ENCODE measurements at regions not wholly inside any gene's neighbourhood (a gene's known extent, or its start where the extent isn't known, plus 50 kb on each side); places are given as distances from the start of the nearest gene placed in this dataset.
A peak's percentile ranks its signal among the peaks of the same experiment; 100 is the strongest.

- Histone ChIP-seq H3K27me3 (ENCODE audit: control insufficient read depth in 2 of 2, insufficient read depth in 2 of 2, low read length in 2 of 2) (no peaks in the 10 kb centered on the region), H3K36me3 (replicated peaks in 1 of 2; ENCODE audit: control insufficient read depth in 1 of 2, insufficient read depth in 2 of 2, low read length in 2 of 2) (no peaks in the 10 kb centered on the region), H3K4me1 (ENCODE audit: control insufficient read depth in 1 of 2, insufficient read depth in 2 of 2, low read length in 2 of 2) (peaks cover 33 to 34% of the 10 kb centered on the region in 2 donors), H3K27ac (ENCODE audit: low read depth in 1 of 2, low read length in 2 of 2) (no peak overlapping the region), H3K9ac (ENCODE audit: insufficient read depth, low read length, poor library complexity, severe bottlenecking) (no peak overlapping the region), H3K9me3 (replicated peaks in 1 of 2; ENCODE audit: control insufficient read depth in 1 of 2, insufficient read depth in 1 of 2, low read length in 2 of 2) (no peaks in the 10 kb centered on the region), H4K20me1 (ENCODE audit: insufficient read depth, low read length) (no peaks in the 10 kb centered on the region), H3K4me2 (replicated peaks; ENCODE audit: extremely low read depth, low read length, poor library complexity, severe bottlenecking) (no peak overlapping the region), H3K79me2 (ENCODE audit: insufficient read depth, low read length) (no peaks in the 10 kb centered on the region), H2AFZ (ENCODE audit: insufficient read depth, low read depth, low read length, poor library complexity, severe bottlenecking) (no peak overlapping the region), H3K4me3 (replicated peaks in 1 of 3; ENCODE audit: low read depth in 2 of 3, low read length in 3 of 3) (no peak overlapping the region)
- DNase-seq: no peak
- intact Hi-C loops (cut with micrococcal nuclease): no loop called here
- WGBS (ENCODE audit: insufficient coverage): no CpG with 5 or more reads among the region's 1 CpG
- no peak overlapping the region for H3K27ac Mint-ChIP-seq
- no peaks in the 10 kb centered on the region for H3K27me3 Mint-ChIP-seq (ENCODE audit: low read depth in 3 of 3)
- TF ChIP-seq CTCF (IDR thresholded peaks at IDR 0.05): no peak
- peaks cover 0 to 3% (median 0%) of the 10 kb centered on the region in 7 donors for H3K9me3 Mint-ChIP-seq
- H3K4me1 Mint-ChIP-seq: peaks cover 34% of the 10 kb centered on the region
- H3K36me3 Mint-ChIP-seq: no peaks in the 10 kb centered on the region
- H3K4me3 Mint-ChIP-seq: no peak overlapping the region
These were observed 110.2 kb downstream of the FCRL5 start for GRCh38 chr1:157442065-157442464.

DNA sequence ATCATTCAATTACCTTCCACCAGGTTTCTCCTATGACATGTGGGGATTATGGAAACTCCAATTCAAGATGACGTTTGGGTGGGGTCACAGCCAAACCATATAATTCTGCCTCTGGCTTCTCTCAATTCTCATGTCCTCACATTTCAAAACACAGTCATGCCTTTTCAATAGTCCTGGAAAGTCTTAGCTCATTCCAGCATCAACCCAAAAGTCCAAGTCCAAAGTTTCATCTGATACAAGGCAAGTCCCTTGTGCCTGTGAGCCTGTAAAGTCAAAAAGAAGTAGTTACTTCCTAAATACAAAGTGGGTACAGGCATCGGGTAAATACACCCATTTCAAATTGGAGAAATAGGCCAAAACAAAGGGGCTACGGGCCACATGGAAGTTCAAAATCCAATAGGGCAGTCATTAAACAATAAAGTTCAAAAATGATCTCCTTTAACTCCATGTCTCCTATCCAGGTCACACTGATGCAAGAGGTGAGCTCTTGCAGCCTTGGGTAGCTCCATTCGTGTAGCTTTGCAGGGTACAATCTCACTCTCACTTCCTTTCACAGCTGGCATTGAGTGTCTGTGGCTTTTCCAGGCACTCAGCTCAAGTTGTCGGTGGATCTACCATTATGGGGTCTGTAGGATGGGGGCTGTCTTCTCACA is 112.9 kb downstream of the FCRL5 start:
- Mint-ChIP-seq H3K9me3 (peaks cover 0 to 2% (median 0%) of the 10 kb centered on the region in 7 donors), H3K36me3 (no peaks in the 10 kb centered on the region), H3K4me1 (peaks cover 47% of the 10 kb centered on the region), H3K27me3 (ENCODE audit: low read depth in 3 of 3) (peaks cover 0 to 2% (median 0%) of the 10 kb centered on the region in 3 donors), H3K27ac (peak overlapping the region in 2 of 7 donors; percentile 54 to 61), H3K4me3 (no peak overlapping the region)
- H3K4me3 ChIP-seq (replicated peaks in 1 of 3; ENCODE audit: low read depth in 2 of 3, low read length in 3 of 3): no peak overlapping the region
- no peaks in the 10 kb centered on the region for H3K79me2 ChIP-seq (ENCODE audit: insufficient read depth, low read length)
- H2AFZ ChIP-seq (ENCODE audit: insufficient read depth, low read depth, low read length, poor library complexity, severe bottlenecking): no peak overlapping the region
- H4K20me1 ChIP-seq (ENCODE audit: insufficient read depth, low read length): no peaks in the 10 kb centered on the region
- no peaks in the 10 kb centered on the region for H3K27me3 ChIP-seq (ENCODE audit: control insufficient read depth in 2 of 2, insufficient read depth in 2 of 2, low read length in 2 of 2)
- DNase-seq: no peak
- intact Hi-C loops (cut with micrococcal nuclease): loop anchor here in 1 of 2 donors (5.0 kb wide), 1 partner anchor 42 kb away; no protein-coding TSS in a partner anchor
- no peaks in the 10 kb centered on the region for H3K36me3 ChIP-seq (replicated peaks in 1 of 2; ENCODE audit: control insufficient read depth in 1 of 2, insufficient read depth in 2 of 2, low read length in 2 of 2)
- no peak overlapping the region for H3K4me2 ChIP-seq (replicated peaks; ENCODE audit: extremely low read depth, low read length, poor library complexity, severe bottlenecking)
- H3K9me3 ChIP-seq (replicated peaks in 1 of 2; ENCODE audit: control insufficient read depth in 1 of 2, insufficient read depth in 1 of 2, low read length in 2 of 2): no peaks in the 10 kb centered on the region
- H3K4me1 ChIP-seq (ENCODE audit: control insufficient read depth in 1 of 2, insufficient read depth in 2 of 2, low read length in 2 of 2): peaks cover 44 to 45% of the 10 kb centered on the region in 2 donors
- 26% methylated on average over 3 of the region's 5 CpGs for WGBS (ENCODE audit: insufficient coverage)
- TF ChIP-seq CTCF (IDR thresholded peaks at IDR 0.05): no peak
- H3K9ac ChIP-seq (ENCODE audit: insufficient read depth, low read length, poor library complexity, severe bottlenecking): no peak overlapping the region
- H3K27ac ChIP-seq (ENCODE audit: low read depth in 1 of 2, low read length in 2 of 2): no peak overlapping the region

Measured in CD14-positive monocyte (primary cell).